Liver (tissue), 3 donors: ENCODE measurements at regions not wholly inside any gene's neighbourhood (a gene's known extent, or its start where the extent isn't known, plus 50 kb on each side); places are given as distances from the start of the nearest gene placed in this dataset.

Source experiments
- CTCF ChIP-seq: fragments of 150-350 bp; IDR thresholded peaks from 2 replicates; pipeline ENCODE4 v1.5.1; 2017; ENCODE audit warnings: improper control_type of control experiment, low read depth, low read length; ENCODE audit not compliant: missing input control
- EGR1 ChIP-seq, 2 donors: IDR thresholded peaks; 2 replicates each; pipeline ENCODE4 v1.6.1; 2016 to 2018; ENCODE audit warnings: antibody characterized with exemption in 2 of 2, low read depth in 2 of 2
- JUND ChIP-seq, 2 donors: IDR thresholded peaks; 2 replicates each; pipeline ENCODE4 v1.6.1; 2016; ENCODE audit warnings: antibody characterized with exemption in 2 of 2
- RAD21 ChIP-seq, 2 donors: IDR thresholded peaks; 2 replicates each; pipeline ENCODE4 v1.6.1; 2016; ENCODE audit warnings: antibody characterized with exemption in 2 of 2, mild to moderate bottlenecking in 2 of 2
- YY1 ChIP-seq: IDR thresholded peaks from 2 replicates; pipeline ENCODE4 v1.6.1; 2016; ENCODE audit warnings: antibody characterized with exemption, mild to moderate bottlenecking
- ZBTB33 ChIP-seq: IDR thresholded peaks from 2 replicates; pipeline ENCODE4 v1.6.1; 2016; ENCODE audit warnings: antibody characterized with exemption
- TF ChIP-seq, protein P1 (sequence below): IDR thresholded peaks from 2 replicates; pipeline ENCODE4 v1.6.1; 2016; ENCODE audit warnings: antibody characterized with exemption, mild to moderate bottlenecking
- donor health status: healthy.
- donor health status: healthy.

GRCh38 chr5:89269721-89270120 lies 386.7 kb upstream of the MEF2C start:
- TF ChIP-seq CTCF, result no peak
- TF ChIP-seq YY1, result no peak
- no peak for TF ChIP-seq JUND (IDR thresholded peaks at IDR 0.05)
- TF ChIP-seq, protein P1, sequence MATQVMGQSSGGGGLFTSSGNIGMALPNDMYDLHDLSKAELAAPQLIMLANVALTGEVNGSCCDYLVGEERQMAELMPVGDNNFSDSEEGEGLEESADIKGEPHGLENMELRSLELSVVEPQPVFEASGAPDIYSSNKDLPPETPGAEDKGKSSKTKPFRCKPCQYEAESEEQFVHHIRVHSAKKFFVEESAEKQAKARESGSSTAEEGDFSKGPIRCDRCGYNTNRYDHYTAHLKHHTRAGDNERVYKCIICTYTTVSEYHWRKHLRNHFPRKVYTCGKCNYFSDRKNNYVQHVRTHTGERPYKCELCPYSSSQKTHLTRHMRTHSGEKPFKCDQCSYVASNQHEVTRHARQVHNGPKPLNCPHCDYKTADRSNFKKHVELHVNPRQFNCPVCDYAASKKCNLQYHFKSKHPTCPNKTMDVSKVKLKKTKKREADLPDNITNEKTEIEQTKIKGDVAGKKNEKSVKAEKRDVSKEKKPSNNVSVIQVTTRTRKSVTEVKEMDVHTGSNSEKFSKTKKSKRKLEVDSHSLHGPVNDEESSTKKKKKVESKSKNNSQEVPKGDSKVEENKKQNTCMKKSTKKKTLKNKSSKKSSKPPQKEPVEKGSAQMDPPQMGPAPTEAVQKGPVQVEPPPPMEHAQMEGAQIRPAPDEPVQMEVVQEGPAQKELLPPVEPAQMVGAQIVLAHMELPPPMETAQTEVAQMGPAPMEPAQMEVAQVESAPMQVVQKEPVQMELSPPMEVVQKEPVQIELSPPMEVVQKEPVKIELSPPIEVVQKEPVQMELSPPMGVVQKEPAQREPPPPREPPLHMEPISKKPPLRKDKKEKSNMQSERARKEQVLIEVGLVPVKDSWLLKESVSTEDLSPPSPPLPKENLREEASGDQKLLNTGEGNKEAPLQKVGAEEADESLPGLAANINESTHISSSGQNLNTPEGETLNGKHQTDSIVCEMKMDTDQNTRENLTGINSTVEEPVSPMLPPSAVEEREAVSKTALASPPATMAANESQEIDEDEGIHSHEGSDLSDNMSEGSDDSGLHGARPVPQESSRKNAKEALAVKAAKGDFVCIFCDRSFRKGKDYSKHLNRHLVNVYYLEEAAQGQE, result no peak
- TF ChIP-seq EGR1 (IDR thresholded peaks at IDR 0.05; ENCODE audit: low read depth in 2 of 2), result no peak
- TF ChIP-seq ZBTB33, result no peak
- no peak for TF ChIP-seq RAD21 (IDR thresholded peaks at IDR 0.05)
